C4-2B (cell line): ENCODE measurements at regions not wholly inside any gene's neighbourhood (a gene's known extent, or its start where the extent isn't known, plus 50 kb on each side); places are given as distances from the start of the nearest gene placed in this dataset.

Experiments used
- H3K27ac ChIP-seq: fragments of 450-650 bp; 2 replicates; pipeline ENCODE4 v1.5.1; 2017
- CTCF ChIP-seq: fragments of 450-650 bp; conservative IDR thresholded peaks from 2 replicates; pipeline ENCODE4 v1.5.1; 2017; ENCODE audit warnings: mild to moderate bottlenecking
- ZFX ChIP-seq: fragments of 450-650 bp; IDR thresholded peaks from 2 replicates; pipeline ENCODE4 v1.6.1; 2017

- TF ChIP-seq ZFX (no peak), CTCF (no peak)
- no peak overlapping the region for H3K27ac ChIP-seq
These were observed 764.3 kb upstream of the AADAT start for GRCh38 chr4:170854097-170854496.

- H3K27ac ChIP-seq, result no peak overlapping the region
- TF ChIP-seq CTCF (peak; percentile 89), ZFX (no peak)
These were observed 763.8 kb upstream of the AADAT start for GRCh38 chr4:170853422-170854021.

- TF ChIP-seq ZFX (no peak), CTCF (no peak)
- H3K27ac ChIP-seq, result no peak overlapping the region
These were observed 760.2 kb upstream of the AADAT start for GRCh38 chr4:170849969-170850368.

GRCh38 chr4:170827562-170828274 lies 738.0 kb upstream of the AADAT start:
- TF ChIP-seq CTCF, result no peak
- TF ChIP-seq ZFX, result no peak
- no peak overlapping the region for H3K27ac ChIP-seq

- H3K27ac ChIP-seq, result no peak overlapping the region
- TF ChIP-seq CTCF (no peak), ZFX (no peak)
These were observed 729.0 kb upstream of the AADAT start for GRCh38 chr4:170818786-170819185.

- TF ChIP-seq ZFX, result no peak
- TF ChIP-seq CTCF, result no peak; the same call in 1 of the 2 replicates
- no peak overlapping the region for H3K27ac ChIP-seq
These were observed 715.6 kb upstream of the AADAT start for GRCh38 chr4:170805352-170805751.

GRCh38 chr4:170804930-170805329 lies 715.2 kb upstream of the AADAT start:
- no peak for TF ChIP-seq ZFX
- no peak for TF ChIP-seq CTCF
- no peak overlapping the region for H3K27ac ChIP-seq
